WERI-Rb-1 (cell line): ENCODE measurements at regions not wholly inside any gene's neighbourhood (a gene's known extent, or its start where the extent isn't known, plus 50 kb on each side); places are given as distances from the start of the nearest gene placed in this dataset.

Source experiments
- DNase-seq: peaks from one replicate; pipeline ENCODE4 v3.0.0-alpha.2; 2020
- H3K27ac ChIP-seq: fragments of 250-450 bp; sonication (Bioruptor Pico); 2 replicates; pipeline ENCODE4 v1.5.1; 2020; ENCODE audit warnings: mild to moderate bottlenecking, moderate library complexity
- H3K27me3 ChIP-seq: fragments of 250-450 bp; sonication (Bioruptor Pico); 2 replicates; pipeline ENCODE4 v1.5.1; 2021; ENCODE audit warnings: mild to moderate bottlenecking, low read depth, moderate library complexity; ENCODE audit not compliant: insufficient read depth, severe bottlenecking
- H3K36me3 ChIP-seq: fragments of 250-450 bp; sonication (Bioruptor Pico); 2 replicates; pipeline ENCODE4 v1.5.1; 2020; ENCODE audit warnings: mild to moderate bottlenecking, moderate library complexity
- H3K4me3 ChIP-seq: 2 replicates; pipeline ENCODE4 v1.5.1; 2011; ENCODE audit warnings: low read depth, mild to moderate bottlenecking, control low read depth, low read length
- H3K9me3 ChIP-seq: fragments of 250-450 bp; sonication (Bioruptor Pico); 2 replicates; pipeline ENCODE4 v1.5.1; 2021; ENCODE audit warnings: mild to moderate bottlenecking, moderate library complexity; ENCODE audit not compliant: severe bottlenecking
- TF ChIP-seq, protein P1 (sequence below): IDR thresholded peaks from 2 replicates; pipeline ENCODE4 v1.5.1; 2011; ENCODE audit warnings: low read depth, mild to moderate bottlenecking, control low read depth, inconsistent platforms, low read length

DNA sequence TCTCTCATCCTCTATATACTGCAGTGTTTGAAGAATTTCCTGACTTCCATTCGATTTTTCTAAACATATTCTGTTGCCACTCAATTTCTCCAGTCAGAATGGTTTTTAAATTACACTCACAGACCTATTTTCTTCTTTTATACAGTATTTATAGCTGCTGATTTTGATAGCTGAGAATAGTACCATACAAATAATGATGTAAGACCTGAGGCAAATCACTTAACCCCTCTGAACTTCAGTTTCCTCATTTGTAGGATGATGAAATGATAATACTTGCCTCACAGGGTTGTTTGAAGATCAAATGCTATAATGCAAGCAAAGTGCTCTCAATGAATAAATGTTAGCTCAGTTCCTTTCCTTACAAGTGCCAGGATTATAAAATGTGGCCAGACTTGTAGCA is 241.8 kb downstream of the CPS1 start:
- no peak for DNase-seq
- no peaks in the 10 kb centered on the region for H3K36me3 ChIP-seq
- H3K27me3 ChIP-seq, result no peaks in the 10 kb centered on the region
- H3K9me3 ChIP-seq, result peaks cover 3% of the 10 kb centered on the region
- no peak overlapping the region for H3K27ac ChIP-seq
- TF ChIP-seq, protein P1, sequence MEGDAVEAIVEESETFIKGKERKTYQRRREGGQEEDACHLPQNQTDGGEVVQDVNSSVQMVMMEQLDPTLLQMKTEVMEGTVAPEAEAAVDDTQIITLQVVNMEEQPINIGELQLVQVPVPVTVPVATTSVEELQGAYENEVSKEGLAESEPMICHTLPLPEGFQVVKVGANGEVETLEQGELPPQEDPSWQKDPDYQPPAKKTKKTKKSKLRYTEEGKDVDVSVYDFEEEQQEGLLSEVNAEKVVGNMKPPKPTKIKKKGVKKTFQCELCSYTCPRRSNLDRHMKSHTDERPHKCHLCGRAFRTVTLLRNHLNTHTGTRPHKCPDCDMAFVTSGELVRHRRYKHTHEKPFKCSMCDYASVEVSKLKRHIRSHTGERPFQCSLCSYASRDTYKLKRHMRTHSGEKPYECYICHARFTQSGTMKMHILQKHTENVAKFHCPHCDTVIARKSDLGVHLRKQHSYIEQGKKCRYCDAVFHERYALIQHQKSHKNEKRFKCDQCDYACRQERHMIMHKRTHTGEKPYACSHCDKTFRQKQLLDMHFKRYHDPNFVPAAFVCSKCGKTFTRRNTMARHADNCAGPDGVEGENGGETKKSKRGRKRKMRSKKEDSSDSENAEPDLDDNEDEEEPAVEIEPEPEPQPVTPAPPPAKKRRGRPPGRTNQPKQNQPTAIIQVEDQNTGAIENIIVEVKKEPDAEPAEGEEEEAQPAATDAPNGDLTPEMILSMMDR, result no peak
- H3K4me3 ChIP-seq, result no peak overlapping the region

- TF ChIP-seq, protein P1, result no peak
- no peak for DNase-seq
- no peaks in the 10 kb centered on the region for H3K36me3 ChIP-seq
- no peaks in the 10 kb centered on the region for H3K27me3 ChIP-seq
- no peak overlapping the region for H3K27ac ChIP-seq
- no peak overlapping the region for H3K4me3 ChIP-seq
- H3K9me3 ChIP-seq, result peaks cover 4% of the 10 kb centered on the region
Measured at GRCh38 chr2:210814251-210815025, 258.0 kb downstream of the CPS1 start.

- Histone ChIP-seq H3K27ac (no peak overlapping the region), H3K9me3 (peaks cover 2% of the 10 kb centered on the region), H3K4me3 (no peak overlapping the region), H3K27me3 (no peaks in the 10 kb centered on the region), H3K36me3 (no peaks in the 10 kb centered on the region)
- DNase-seq, result no peak
- TF ChIP-seq, protein P1, result no peak
Measured at GRCh38 chr2:210816769-210817168, 260.4 kb downstream of the CPS1 start.

DNA sequence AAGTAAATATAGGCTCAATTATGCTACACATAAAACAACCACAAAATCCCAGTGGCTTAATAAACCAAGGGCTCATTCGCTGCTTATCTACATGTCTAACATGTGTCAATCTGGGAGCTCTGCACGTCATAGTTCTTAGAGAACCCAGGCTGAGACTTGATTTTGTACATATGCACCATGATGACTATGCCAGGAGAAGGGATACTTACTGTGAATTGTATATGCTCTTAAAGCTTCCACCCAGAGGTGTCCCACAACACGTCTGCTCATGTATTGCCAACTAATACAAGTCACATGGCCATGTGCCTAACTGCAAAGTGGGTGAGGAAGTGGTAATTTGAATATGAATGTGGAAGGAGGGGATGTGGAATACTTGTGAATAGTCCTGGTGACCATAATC is 262.1 kb downstream of the CPS1 start:
- no peaks in the 10 kb centered on the region for H3K36me3 ChIP-seq
- H3K27ac ChIP-seq, result no peak overlapping the region
- TF ChIP-seq, protein P1, result no peak
- H3K9me3 ChIP-seq, result peaks cover 2% of the 10 kb centered on the region
- no peak for DNase-seq
- no peaks in the 10 kb centered on the region for H3K27me3 ChIP-seq
- H3K4me3 ChIP-seq, result no peak overlapping the region

DNA sequence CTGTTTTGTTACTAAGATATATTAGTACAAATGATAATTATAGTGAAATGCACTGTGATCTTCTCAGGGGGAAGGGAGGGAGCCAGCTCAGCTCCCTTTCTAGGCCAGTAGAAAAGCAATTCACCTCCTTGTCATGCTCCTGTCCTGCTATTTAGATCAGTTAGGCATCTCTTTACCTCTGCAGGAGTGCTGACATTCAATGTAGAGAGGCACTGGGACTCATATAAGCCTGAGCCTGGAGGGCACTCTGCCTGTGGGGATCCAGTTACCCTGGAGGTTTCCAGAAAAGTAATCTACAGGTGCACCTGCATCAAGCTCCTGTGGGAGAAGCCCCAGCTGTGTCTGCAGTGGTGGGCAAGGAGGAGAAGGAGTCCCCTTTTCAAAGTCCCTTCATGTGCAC is 277.0 kb downstream of the CPS1 start:
- Histone ChIP-seq H3K27ac (no peak overlapping the region), H3K27me3 (no peaks in the 10 kb centered on the region), H3K9me3 (peaks cover 4% of the 10 kb centered on the region), H3K36me3 (no peaks in the 10 kb centered on the region), H3K4me3 (no peak overlapping the region)
- DNase-seq, result no peak
- TF ChIP-seq, protein P1, result no peak

DNA sequence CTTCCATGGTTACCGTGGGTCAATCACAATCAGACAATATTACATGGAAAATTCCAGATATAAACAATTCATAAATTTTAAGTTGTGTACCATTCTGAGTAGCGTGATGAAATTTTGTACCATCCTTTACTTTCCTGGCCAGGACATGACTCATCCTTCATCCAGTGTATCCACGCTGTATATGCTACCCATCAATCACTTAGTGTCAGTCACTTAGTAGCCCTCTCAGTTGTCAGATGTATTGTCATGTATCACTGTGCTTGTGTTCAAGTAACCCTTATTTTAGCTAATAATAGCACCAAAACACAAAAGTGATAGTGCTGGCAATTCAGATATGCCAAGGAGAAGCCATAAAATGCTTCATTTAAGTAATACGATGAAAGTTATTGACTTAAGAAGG is 282.6 kb downstream of the CPS1 start:
- H3K9me3 ChIP-seq, result no peaks in the 10 kb centered on the region
- DNase-seq, result no peak
- H3K27me3 ChIP-seq, result no peaks in the 10 kb centered on the region
- H3K36me3 ChIP-seq, result no peaks in the 10 kb centered on the region
- TF ChIP-seq, protein P1, result no peak
- H3K4me3 ChIP-seq, result no peak overlapping the region
- no peak overlapping the region for H3K27ac ChIP-seq
